ENCODE measurements at regions not wholly inside any gene's neighbourhood (a gene's known extent, or its start where the extent isn't known, plus 50 kb on each side); places are given as distances from the start of the nearest gene placed in this dataset.

GRCh38 chr5:27477550-27477949, 439.2 kb upstream of the CDH9 start:
- Histone ChIP-seq H3K4me2 (ENCODE audit: low read depth, low read length, poor library complexity, severe bottlenecking) (no peak overlapping the region), H3K9me2 (replicated peaks; ENCODE audit: insufficient read depth, low read length) (no peaks in the 10 kb centered on the region), H3K4me3 (ENCODE audit: low read length) (no peak overlapping the region), H3K4me1 (ENCODE audit: low read length) (no peaks in the 10 kb centered on the region), H2AFZ (ENCODE audit: low read length) (no peak overlapping the region), H3K27ac (ENCODE audit: low read length) (no peak overlapping the region), H3K27me3 (ENCODE audit: low read length) (no peaks in the 10 kb centered on the region), H4K20me1 (ENCODE audit: insufficient read depth, low read depth, low read length) (no peaks in the 10 kb centered on the region), H3K79me2 (ENCODE audit: low read length) (no peaks in the 10 kb centered on the region), H3K9ac (ENCODE audit: low read length) (no peak overlapping the region), H3K9me3 (ENCODE audit: low read length) (peaks cover 8% of the 10 kb centered on the region), H3K36me3 (ENCODE audit: insufficient read depth, low read length) (no peaks in the 10 kb centered on the region)
- DNase-seq: no peak

DNA sequence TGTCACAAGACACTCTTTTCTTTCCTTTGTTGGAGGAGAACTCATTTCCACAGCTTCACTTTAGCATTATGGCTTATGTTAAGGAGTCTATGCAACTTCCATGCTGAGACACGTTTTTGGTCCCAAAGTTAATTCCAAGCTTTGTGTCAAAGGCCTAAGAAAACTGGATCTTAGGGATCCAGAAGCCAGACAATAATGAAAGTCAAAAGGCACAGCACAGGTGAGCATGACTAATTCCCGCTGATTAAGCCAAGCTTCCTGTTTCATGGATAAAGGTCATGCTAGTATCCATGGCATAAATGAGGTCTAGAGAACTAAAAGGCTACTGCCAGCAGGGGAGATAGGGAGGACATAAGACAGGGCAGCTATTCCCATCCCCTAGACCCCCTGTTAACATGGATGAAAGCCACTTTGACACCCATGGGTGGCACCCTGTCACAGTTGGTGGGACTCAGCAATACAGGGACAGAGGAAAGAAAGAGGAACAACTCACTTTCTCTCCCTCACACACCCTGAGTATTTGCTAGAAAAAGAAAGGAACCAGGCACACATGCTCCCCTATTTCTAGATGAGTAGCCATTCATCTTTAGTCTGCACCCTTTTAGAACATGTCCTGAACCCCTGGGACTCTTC, 438.1 kb upstream of the CDH9 start:
- Histone ChIP-seq H2AFZ (ENCODE audit: low read length) (no peak overlapping the region), H3K27ac (ENCODE audit: low read length) (no peak overlapping the region)

GRCh38 chr5:27475063-27475462, 436.7 kb upstream of the CDH9 start:
- H3K79me2 ChIP-seq (ENCODE audit: low read length): no peaks in the 10 kb centered on the region
- no peaks in the 10 kb centered on the region for H3K27me3 ChIP-seq (ENCODE audit: low read length)
- peaks cover 8% of the 10 kb centered on the region for H3K9me3 ChIP-seq (ENCODE audit: low read length)
- no peaks in the 10 kb centered on the region for H3K9me2 ChIP-seq (replicated peaks; ENCODE audit: insufficient read depth, low read length)
- H3K9ac ChIP-seq (ENCODE audit: low read length): no peak overlapping the region
- no peak overlapping the region for H3K4me3 ChIP-seq (ENCODE audit: low read length)
- H2AFZ ChIP-seq (ENCODE audit: low read length): no peak overlapping the region
- no peak overlapping the region for H3K27ac ChIP-seq (ENCODE audit: low read length)
- no peak overlapping the region for H3K4me2 ChIP-seq (ENCODE audit: low read depth, low read length, poor library complexity, severe bottlenecking)
- no peaks in the 10 kb centered on the region for H3K36me3 ChIP-seq (ENCODE audit: insufficient read depth, low read length)
- no peak for DNase-seq
- H3K4me1 ChIP-seq (ENCODE audit: low read length): no peaks in the 10 kb centered on the region
- H4K20me1 ChIP-seq (ENCODE audit: insufficient read depth, low read depth, low read length): no peaks in the 10 kb centered on the region

More for the DNA sequence above, 438.1 kb upstream of the CDH9 start:
- Histone ChIP-seq H3K9me3 (ENCODE audit: low read length) (peaks cover 8% of the 10 kb centered on the region), H3K36me3 (ENCODE audit: insufficient read depth, low read length) (no peaks in the 10 kb centered on the region), H3K9me2 (replicated peaks; ENCODE audit: insufficient read depth, low read length) (no peaks in the 10 kb centered on the region), H3K4me1 (ENCODE audit: low read length) (no peaks in the 10 kb centered on the region), H3K79me2 (ENCODE audit: low read length) (no peaks in the 10 kb centered on the region), H4K20me1 (ENCODE audit: insufficient read depth, low read depth, low read length) (no peaks in the 10 kb centered on the region), H3K4me3 (ENCODE audit: low read length) (no peak overlapping the region), H3K27me3 (ENCODE audit: low read length) (no peaks in the 10 kb centered on the region), H3K9ac (ENCODE audit: low read length) (no peak overlapping the region), H3K4me2 (ENCODE audit: low read depth, low read length, poor library complexity, severe bottlenecking) (no peak overlapping the region)
- no peak for DNase-seq

DNA sequence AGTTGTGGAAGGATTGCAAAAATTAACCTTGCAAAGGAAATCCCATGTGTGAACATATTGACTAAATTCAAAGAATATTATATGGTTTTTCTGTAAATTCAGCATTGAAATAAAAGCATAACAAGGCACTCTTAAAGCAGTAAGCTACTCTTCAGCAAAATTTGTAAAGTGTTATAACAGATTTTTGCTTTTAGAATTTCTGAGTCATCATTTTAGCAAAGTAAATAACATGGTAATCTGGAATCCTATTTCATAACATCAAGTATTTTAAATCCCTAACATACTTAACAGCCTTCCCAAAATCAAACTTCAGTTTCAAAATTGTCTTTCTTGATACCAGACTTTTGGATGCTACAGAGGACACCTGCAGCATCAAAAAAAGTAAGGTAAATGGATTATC, 436.0 kb upstream of the CDH9 start:
- H3K4me2 ChIP-seq (ENCODE audit: low read depth, low read length, poor library complexity, severe bottlenecking): no peak overlapping the region
- H3K4me1 ChIP-seq (ENCODE audit: low read length): no peaks in the 10 kb centered on the region
- no peak overlapping the region for H3K4me3 ChIP-seq (ENCODE audit: low read length)
- no peaks in the 10 kb centered on the region for H3K27me3 ChIP-seq (ENCODE audit: low read length)
- no peak for DNase-seq
- H2AFZ ChIP-seq (ENCODE audit: low read length): no peak overlapping the region
- no peaks in the 10 kb centered on the region for H3K79me2 ChIP-seq (ENCODE audit: low read length)
- H3K9ac ChIP-seq (ENCODE audit: low read length): no peak overlapping the region
- peaks cover 8% of the 10 kb centered on the region for H3K9me3 ChIP-seq (ENCODE audit: low read length)
- no peaks in the 10 kb centered on the region for H3K9me2 ChIP-seq (replicated peaks; ENCODE audit: insufficient read depth, low read length)
- H4K20me1 ChIP-seq (ENCODE audit: insufficient read depth, low read depth, low read length): no peaks in the 10 kb centered on the region
- no peak overlapping the region for H3K27ac ChIP-seq (ENCODE audit: low read length)
- no peaks in the 10 kb centered on the region for H3K36me3 ChIP-seq (ENCODE audit: insufficient read depth, low read length)

DNA sequence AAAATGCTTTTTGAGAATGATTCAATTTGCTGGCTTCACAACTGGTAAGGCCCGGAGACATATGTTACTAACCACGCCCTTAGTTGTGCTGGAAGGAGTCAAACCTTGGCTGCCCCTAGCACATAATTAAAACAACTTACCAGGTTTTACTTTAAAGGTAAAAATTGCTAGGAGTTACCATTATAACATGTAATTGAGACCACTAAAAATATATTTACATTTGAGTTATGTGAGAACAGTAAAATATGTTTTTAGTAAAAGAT, 435.6 kb upstream of the CDH9 start:
- no peak for DNase-seq
- Histone ChIP-seq H2AFZ (ENCODE audit: low read length) (no peak overlapping the region), H3K4me2 (ENCODE audit: low read depth, low read length, poor library complexity, severe bottlenecking) (no peak overlapping the region), H3K9ac (ENCODE audit: low read length) (no peak overlapping the region), H3K79me2 (ENCODE audit: low read length) (no peaks in the 10 kb centered on the region), H3K4me3 (ENCODE audit: low read length) (no peak overlapping the region), H3K27me3 (ENCODE audit: low read length) (no peaks in the 10 kb centered on the region), H3K4me1 (ENCODE audit: low read length) (no peaks in the 10 kb centered on the region), H3K27ac (ENCODE audit: low read length) (no peak overlapping the region), H3K9me3 (ENCODE audit: low read length) (peaks cover 8% of the 10 kb centered on the region), H4K20me1 (ENCODE audit: insufficient read depth, low read depth, low read length) (no peaks in the 10 kb centered on the region), H3K9me2 (replicated peaks; ENCODE audit: insufficient read depth, low read length) (no peaks in the 10 kb centered on the region), H3K36me3 (ENCODE audit: insufficient read depth, low read length) (no peaks in the 10 kb centered on the region)

DNA sequence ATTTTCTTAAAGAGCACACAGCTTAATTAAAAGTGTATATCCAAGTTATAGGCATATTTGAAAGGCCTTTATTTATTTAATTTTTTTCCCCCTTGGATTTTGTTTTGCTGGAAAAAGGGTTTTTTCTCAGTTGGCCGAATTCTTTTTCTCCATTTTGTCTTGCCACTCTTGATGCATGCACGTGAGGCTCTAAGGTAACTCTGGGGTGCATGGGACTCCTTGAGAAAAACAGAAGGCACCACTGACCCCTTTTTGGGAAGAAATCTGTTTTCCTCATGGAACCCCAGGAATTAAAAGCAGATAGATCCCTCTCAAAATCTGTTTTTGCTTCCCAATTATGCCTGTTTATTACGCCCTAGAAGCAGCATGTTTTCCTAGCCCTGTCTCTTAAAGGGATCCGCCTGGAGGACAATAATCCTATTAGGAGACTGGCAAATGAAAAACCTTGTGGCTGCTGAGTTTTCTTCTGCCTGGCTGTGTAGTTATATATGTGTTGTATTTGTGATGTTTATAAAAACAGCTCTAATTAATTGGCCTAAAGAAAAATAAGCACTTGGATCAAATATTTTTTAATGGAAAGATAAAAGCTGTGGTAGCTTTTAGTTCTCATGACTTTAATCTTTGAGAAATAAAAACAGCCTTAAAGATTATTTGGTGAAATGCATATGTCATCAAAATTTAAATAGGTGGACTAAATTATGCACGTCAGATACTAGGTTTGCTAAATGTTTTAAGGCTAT, 435.1 kb upstream of the CDH9 start:
- H3K9ac ChIP-seq (ENCODE audit: low read length): no peak overlapping the region
- H3K79me2 ChIP-seq (ENCODE audit: low read length): no peaks in the 10 kb centered on the region
- H3K27me3 ChIP-seq (ENCODE audit: low read length): no peaks in the 10 kb centered on the region
- H2AFZ ChIP-seq (ENCODE audit: low read length): peak overlapping the region; percentile 74
- DNase-seq: no peak
- H3K4me3 ChIP-seq (ENCODE audit: low read length): no peak overlapping the region
- no peaks in the 10 kb centered on the region for H3K4me1 ChIP-seq (ENCODE audit: low read length)
- H3K9me3 ChIP-seq (ENCODE audit: low read length): peaks cover 8% of the 10 kb centered on the region
- H3K27ac ChIP-seq (ENCODE audit: low read length): no peak overlapping the region
- H3K4me2 ChIP-seq (ENCODE audit: low read depth, low read length, poor library complexity, severe bottlenecking): no peak overlapping the region
- no peaks in the 10 kb centered on the region for H3K36me3 ChIP-seq (ENCODE audit: insufficient read depth, low read length)
- H3K9me2 ChIP-seq (replicated peaks; ENCODE audit: insufficient read depth, low read length): no peaks in the 10 kb centered on the region
- H4K20me1 ChIP-seq (ENCODE audit: insufficient read depth, low read depth, low read length): no peaks in the 10 kb centered on the region

- no peak overlapping the region for H3K27ac ChIP-seq (ENCODE audit: low read length)
- no peak overlapping the region for H3K4me2 ChIP-seq (ENCODE audit: low read depth, low read length, poor library complexity, severe bottlenecking)
- no peak for DNase-seq
- no peaks in the 10 kb centered on the region for H3K4me1 ChIP-seq (ENCODE audit: low read length)
- H3K27me3 ChIP-seq (ENCODE audit: low read length): no peaks in the 10 kb centered on the region
- no peak overlapping the region for H3K4me3 ChIP-seq (ENCODE audit: low read length)
- H3K9me3 ChIP-seq (ENCODE audit: low read length): peaks cover 8% of the 10 kb centered on the region
- no peaks in the 10 kb centered on the region for H3K9me2 ChIP-seq (replicated peaks; ENCODE audit: insufficient read depth, low read length)
- H3K79me2 ChIP-seq (ENCODE audit: low read length): no peaks in the 10 kb centered on the region
- no peaks in the 10 kb centered on the region for H4K20me1 ChIP-seq (ENCODE audit: insufficient read depth, low read depth, low read length)
- H3K36me3 ChIP-seq (ENCODE audit: insufficient read depth, low read length): no peaks in the 10 kb centered on the region
- H2AFZ ChIP-seq (ENCODE audit: low read length): peak overlapping the region; percentile 74; the same call in 1 of the 2 replicates
- no peak overlapping the region for H3K9ac ChIP-seq (ENCODE audit: low read length)
Observed at GRCh38 chr5:27472871-27473270, 434.5 kb upstream of the CDH9 start.

DNA sequence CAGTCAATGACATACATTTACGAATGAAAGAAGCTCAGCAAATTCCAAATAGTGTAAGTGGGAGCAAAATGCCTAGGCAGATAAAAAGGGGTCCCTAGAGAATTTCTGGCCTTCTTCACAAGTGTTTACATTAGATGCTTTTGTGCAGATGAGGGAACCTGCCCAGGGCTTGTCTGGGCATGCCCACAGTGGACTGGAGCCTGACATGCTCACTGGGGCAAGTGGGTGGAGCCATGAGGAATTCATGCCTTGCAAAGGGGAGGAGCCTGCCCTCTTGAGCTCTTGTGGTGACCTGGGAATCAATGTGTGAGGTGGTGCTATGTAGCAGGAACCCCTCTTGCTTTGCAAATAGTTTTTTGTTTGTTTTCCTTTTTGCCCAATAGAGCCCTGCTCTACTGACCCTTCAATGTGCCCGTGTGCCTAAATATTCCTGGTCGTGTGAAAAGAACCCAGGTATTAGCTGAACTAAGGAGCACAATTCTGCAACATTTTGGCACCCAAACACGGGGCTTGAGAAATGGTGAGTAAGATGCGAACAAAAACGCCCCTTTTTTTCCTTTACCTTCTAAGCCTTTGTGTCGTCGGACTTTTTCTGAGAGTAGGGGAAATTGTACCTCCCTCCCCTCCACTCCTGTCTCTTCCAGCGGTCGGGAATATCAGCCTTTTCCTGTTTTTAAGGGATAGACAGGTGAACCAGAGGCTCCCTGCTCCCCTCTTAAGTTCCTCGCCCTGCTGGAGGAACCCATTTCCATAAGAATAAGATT, 433.8 kb upstream of the CDH9 start:
- peak; percentile 53 for DNase-seq
- H3K4me1 ChIP-seq (ENCODE audit: low read length): no peaks in the 10 kb centered on the region
- no peak overlapping the region for H3K4me2 ChIP-seq (ENCODE audit: low read depth, low read length, poor library complexity, severe bottlenecking)
- no peaks in the 10 kb centered on the region for H3K27me3 ChIP-seq (ENCODE audit: low read length)
- H3K36me3 ChIP-seq (ENCODE audit: insufficient read depth, low read length): no peaks in the 10 kb centered on the region
- H2AFZ ChIP-seq (ENCODE audit: low read length): 0 out of 2 replicates have a peak overlapping the region, but pooled peaks have one; percentile 32
- no peaks in the 10 kb centered on the region for H4K20me1 ChIP-seq (ENCODE audit: insufficient read depth, low read depth, low read length)
- no peaks in the 10 kb centered on the region for H3K79me2 ChIP-seq (ENCODE audit: low read length)
- H3K27ac ChIP-seq (ENCODE audit: low read length): no peak overlapping the region
- peaks cover 8% of the 10 kb centered on the region for H3K9me3 ChIP-seq (ENCODE audit: low read length)
- peak overlapping the region; percentile 4; the same call in 1 of the 2 replicates for H3K4me3 ChIP-seq (ENCODE audit: low read length)
- no peaks in the 10 kb centered on the region for H3K9me2 ChIP-seq (replicated peaks; ENCODE audit: insufficient read depth, low read length)
- no peak overlapping the region for H3K9ac ChIP-seq (ENCODE audit: low read length)

All from Karpas-422 (cell line).